Type B pancreatic cell (in vitro differentiated cells): ENCODE measurements at regions not wholly inside any gene's neighbourhood (a gene's known extent, or its start where the extent isn't known, plus 50 kb on each side); places are given as distances from the start of the nearest gene placed in this dataset.

Experiments used
- DNase-seq: peaks from one replicate; pipeline ENCODE4 v3.0.0; 2021; ENCODE audit warnings: mixed read lengths; ENCODE audit not compliant: unreplicated experiment; ENCODE audit errors: extremely low spot score
- H3K27ac Mint-ChIP-seq: 2 replicates; pipeline ENCODE4 v1.8.0; 2021; ENCODE audit warnings: mild to moderate bottlenecking, mixed read lengths
- H3K27me3 Mint-ChIP-seq: 2 replicates; pipeline ENCODE4 v1.8.0; 2021; ENCODE audit warnings: mixed read lengths
- H3K36me3 Mint-ChIP-seq: 2 replicates; pipeline ENCODE4 v1.8.0; 2021; ENCODE audit warnings: mixed read lengths
- H3K4me1 Mint-ChIP-seq: one replicate; pipeline ENCODE4 v1.8.0; 2021; ENCODE audit warnings: mixed read lengths; ENCODE audit not compliant: unreplicated experiment
- H3K4me3 Mint-ChIP-seq: 2 replicates; pipeline ENCODE4 v1.8.0; 2021; ENCODE audit warnings: mild to moderate bottlenecking, mixed read lengths
- H3K9me3 Mint-ChIP-seq: 2 replicates; pipeline ENCODE4 v1.8.0; 2021; ENCODE audit warnings: mixed read lengths
- TF ChIP-seq, protein P1 (sequence below): fragments of 200-600 bp; sonication (generic); conservative IDR thresholded peaks from 2 replicates; pipeline ENCODE4 v1.5.0; 2021; ENCODE audit warnings: antibody characterized with exemption, mild to moderate bottlenecking

DNA sequence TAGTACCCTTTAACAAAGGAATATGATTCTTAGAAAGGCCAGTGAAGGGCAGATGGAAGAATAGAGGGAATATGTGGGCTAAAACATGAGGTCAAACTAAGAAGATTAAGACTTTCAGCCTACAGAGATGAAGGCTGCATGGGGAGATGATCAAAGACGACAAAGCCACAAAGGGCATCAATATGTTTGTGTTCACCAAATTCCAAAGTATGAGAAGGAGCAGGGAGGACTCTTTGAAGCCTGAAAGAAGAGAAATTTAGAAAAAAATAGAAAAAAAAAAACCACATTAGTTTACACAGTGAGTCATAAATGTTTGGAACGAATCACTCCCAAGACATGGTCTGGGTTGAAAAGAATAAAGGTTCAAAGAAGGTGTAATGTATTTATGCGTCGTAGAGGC, 131.8 kb downstream of the NEDD1 start:
- peaks cover 11% of the 10 kb centered on the region for H3K4me1 Mint-ChIP-seq
- TF ChIP-seq, protein P1, sequence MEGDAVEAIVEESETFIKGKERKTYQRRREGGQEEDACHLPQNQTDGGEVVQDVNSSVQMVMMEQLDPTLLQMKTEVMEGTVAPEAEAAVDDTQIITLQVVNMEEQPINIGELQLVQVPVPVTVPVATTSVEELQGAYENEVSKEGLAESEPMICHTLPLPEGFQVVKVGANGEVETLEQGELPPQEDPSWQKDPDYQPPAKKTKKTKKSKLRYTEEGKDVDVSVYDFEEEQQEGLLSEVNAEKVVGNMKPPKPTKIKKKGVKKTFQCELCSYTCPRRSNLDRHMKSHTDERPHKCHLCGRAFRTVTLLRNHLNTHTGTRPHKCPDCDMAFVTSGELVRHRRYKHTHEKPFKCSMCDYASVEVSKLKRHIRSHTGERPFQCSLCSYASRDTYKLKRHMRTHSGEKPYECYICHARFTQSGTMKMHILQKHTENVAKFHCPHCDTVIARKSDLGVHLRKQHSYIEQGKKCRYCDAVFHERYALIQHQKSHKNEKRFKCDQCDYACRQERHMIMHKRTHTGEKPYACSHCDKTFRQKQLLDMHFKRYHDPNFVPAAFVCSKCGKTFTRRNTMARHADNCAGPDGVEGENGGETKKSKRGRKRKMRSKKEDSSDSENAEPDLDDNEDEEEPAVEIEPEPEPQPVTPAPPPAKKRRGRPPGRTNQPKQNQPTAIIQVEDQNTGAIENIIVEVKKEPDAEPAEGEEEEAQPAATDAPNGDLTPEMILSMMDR, result no peak
- no peak for DNase-seq
- H3K36me3 Mint-ChIP-seq, result peaks cover 4% of the 10 kb centered on the region
- H3K27me3 Mint-ChIP-seq, result no peaks in the 10 kb centered on the region
- H3K27ac Mint-ChIP-seq, result peak overlapping the region; percentile 13
- H3K9me3 Mint-ChIP-seq, result peaks cover 9% of the 10 kb centered on the region
- no peak overlapping the region for H3K4me3 Mint-ChIP-seq

DNA sequence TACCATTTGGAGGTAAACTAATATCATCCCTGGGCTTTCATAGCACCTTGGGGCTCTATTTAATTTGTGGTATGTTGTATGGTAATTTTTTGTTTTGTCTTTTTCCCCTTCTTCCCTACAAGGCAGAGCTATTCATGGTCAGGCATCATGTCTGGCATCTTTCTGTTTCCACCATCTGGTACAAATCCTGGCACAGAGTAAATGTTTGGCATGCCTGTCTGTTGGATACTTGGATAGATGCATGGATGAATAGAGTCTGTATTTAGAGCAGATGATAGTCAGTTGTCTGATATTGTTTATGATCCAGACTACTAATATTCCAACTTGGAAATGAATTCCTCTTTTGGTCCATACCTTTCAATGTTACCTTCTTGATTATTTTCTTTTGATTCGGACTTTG, 139.8 kb downstream of the NEDD1 start:
- Mint-ChIP-seq H3K4me3 (no peak overlapping the region), H3K36me3 (no peaks in the 10 kb centered on the region), H3K27ac (no peak overlapping the region), H3K4me1 (no peaks in the 10 kb centered on the region), H3K9me3 (peaks cover 3% of the 10 kb centered on the region), H3K27me3 (no peaks in the 10 kb centered on the region)
- TF ChIP-seq, protein P1, result no peak
- DNase-seq, result no peak

DNA sequence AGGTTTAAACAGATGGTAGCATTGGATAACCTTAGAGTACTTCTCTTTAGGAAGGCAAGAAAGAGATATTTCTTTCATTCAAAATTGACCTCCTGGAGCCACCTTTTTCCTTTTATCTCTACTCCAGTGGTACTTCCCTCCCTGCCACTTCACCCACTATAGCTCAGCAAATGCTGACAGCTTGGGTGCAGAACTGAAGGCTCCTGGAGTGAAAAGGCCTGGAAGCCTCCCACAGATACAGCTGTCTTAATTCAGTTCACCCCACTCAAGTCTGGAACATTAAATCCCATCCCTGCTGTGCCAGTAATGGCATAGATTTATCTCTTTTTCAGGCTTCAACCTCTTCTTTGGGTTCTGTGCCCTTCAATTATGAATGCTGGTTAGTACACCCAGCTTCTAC, 140.3 kb downstream of the NEDD1 start:
- H3K4me3 Mint-ChIP-seq, result no peak overlapping the region
- peaks cover 3% of the 10 kb centered on the region for H3K9me3 Mint-ChIP-seq
- no peaks in the 10 kb centered on the region for H3K4me1 Mint-ChIP-seq
- no peaks in the 10 kb centered on the region for H3K36me3 Mint-ChIP-seq
- no peak for DNase-seq
- H3K27me3 Mint-ChIP-seq, result no peaks in the 10 kb centered on the region
- TF ChIP-seq, protein P1, result no peak
- no peak overlapping the region for H3K27ac Mint-ChIP-seq

DNA sequence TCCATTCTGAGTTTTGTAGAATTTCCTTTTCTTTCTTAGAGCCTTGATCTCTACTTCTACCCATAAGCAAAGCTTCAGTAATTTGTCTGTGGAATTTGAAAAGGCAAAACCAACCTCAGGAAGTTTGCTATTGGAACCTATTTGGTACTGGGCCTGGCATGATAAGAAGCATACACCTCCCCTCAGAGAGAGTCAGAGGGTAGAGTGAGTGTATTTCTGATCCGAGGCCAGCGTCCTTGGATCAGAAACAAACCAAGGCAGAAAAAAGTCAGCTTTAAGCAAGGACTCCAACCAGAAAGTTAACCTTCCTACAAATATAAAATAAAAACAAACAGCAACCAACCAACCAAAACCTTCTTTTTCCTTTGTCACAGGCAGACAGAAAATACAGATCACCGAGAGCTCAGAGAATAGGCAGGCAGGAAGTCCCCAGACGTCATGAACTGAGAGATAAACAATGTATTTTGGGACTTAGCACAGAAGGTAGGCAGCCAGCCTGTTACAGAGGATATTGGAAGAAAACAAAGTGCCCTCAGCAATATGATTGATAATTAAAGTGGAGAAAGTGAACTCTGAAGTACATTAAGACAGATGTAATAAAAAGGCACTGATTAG, 141.5 kb downstream of the NEDD1 start:
- no peaks in the 10 kb centered on the region for H3K27me3 Mint-ChIP-seq
- no peaks in the 10 kb centered on the region for H3K9me3 Mint-ChIP-seq
- H3K36me3 Mint-ChIP-seq, result no peaks in the 10 kb centered on the region
- H3K27ac Mint-ChIP-seq, result no peak overlapping the region
- no peak overlapping the region for H3K4me3 Mint-ChIP-seq
- H3K4me1 Mint-ChIP-seq, result no peaks in the 10 kb centered on the region
- TF ChIP-seq, protein P1, result no peak
- no peak for DNase-seq

DNA sequence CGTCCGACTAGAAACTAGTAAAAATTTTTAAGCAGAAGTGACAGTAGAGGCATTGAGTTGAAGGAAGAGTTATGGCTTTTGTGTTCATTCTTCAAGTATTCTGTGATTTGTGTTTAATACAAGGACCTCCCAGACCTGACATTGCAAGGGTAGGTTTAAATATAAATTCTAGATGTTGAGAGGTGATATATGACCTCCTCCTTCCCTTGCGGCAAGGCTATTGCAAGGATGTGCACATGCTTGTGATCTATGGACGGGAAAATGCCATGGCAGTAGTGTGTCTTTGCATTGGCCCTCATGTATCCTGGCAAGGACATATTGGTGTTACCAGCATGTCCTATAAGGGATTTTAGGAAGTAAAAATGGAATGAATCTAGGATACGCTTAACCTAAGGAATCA, 143.5 kb downstream of the NEDD1 start:
- no peak overlapping the region for H3K4me3 Mint-ChIP-seq
- TF ChIP-seq, protein P1, result no peak
- no peaks in the 10 kb centered on the region for H3K27me3 Mint-ChIP-seq
- no peaks in the 10 kb centered on the region for H3K4me1 Mint-ChIP-seq
- DNase-seq, result no peak
- H3K9me3 Mint-ChIP-seq, result no peaks in the 10 kb centered on the region
- H3K36me3 Mint-ChIP-seq, result no peaks in the 10 kb centered on the region
- no peak overlapping the region for H3K27ac Mint-ChIP-seq

DNA sequence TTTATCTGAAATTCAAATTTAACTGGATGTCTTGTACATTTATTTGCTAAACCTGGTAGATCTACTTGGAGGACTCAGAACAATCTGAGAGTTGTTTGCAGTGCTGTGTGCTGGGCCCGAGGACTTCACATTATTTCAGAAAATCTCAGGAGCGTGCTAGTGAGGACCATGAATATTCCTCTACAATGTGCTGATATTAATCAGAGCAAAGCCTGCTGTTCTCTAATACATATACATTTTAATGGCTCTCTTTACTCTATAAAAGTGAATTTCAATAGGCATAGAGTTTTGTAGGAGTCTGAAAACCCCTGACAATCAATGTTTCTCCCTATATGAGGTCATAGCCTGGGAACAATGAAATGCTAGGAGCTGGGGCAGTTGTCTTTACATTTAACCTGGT, 144.3 kb downstream of the NEDD1 start:
- no peaks in the 10 kb centered on the region for H3K36me3 Mint-ChIP-seq
- DNase-seq, result no peak
- TF ChIP-seq, protein P1, result no peak
- H3K4me1 Mint-ChIP-seq, result no peaks in the 10 kb centered on the region
- H3K9me3 Mint-ChIP-seq, result peaks cover 4% of the 10 kb centered on the region
- H3K27me3 Mint-ChIP-seq, result no peaks in the 10 kb centered on the region
- no peak overlapping the region for H3K4me3 Mint-ChIP-seq
- no peak overlapping the region for H3K27ac Mint-ChIP-seq
